ENCODE measurements at regions not wholly inside any gene's neighbourhood (a gene's known extent, or its start where the extent isn't known, plus 50 kb on each side); places are given as distances from the start of the nearest gene placed in this dataset.

GRCh38 chr6:102204351-102204750 is 810.8 kb downstream of the GRIK2 start:
- TF ChIP-seq POLR2AphosphoS5 (IDR thresholded peaks at IDR 0.05; ENCODE audit: low read length) (no peak), CEBPB (IDR thresholded peaks at IDR 0.05; ENCODE audit: borderline replicate concordance in 1 of 2, low read depth in 2 of 2, low read length in 2 of 2) (no peak), ZNF24 (IDR thresholded peaks at IDR 0.05) (no peak), CTCF (IDR thresholded peaks at IDR 0.05 in 2 of 3, conservative IDR thresholded peaks at IDR 0.05 in 1 of 3; ENCODE audit: control insufficient read depth in 2 of 3, extremely low read depth in 1 of 3, insufficient read depth in 1 of 3, low read depth in 3 of 3, low read length in 3 of 3) (no peak), ESRRA (IDR thresholded peaks at IDR 0.05; ENCODE audit: low read length) (no peak), HDGF (IDR thresholded peaks at IDR 0.05) (no peak), RELA (IDR thresholded peaks at IDR 0.05; ENCODE audit: borderline replicate concordance, partially characterized antibody) (no peak), NR2C2 (IDR thresholded peaks at IDR 0.05; ENCODE audit: borderline replicate concordance, control insufficient read depth, insufficient read length, low read depth) (no peak), EP300 (IDR thresholded peaks at IDR 0.05; ENCODE audit: borderline replicate concordance in 1 of 2, control insufficient read depth in 1 of 2, low read depth in 2 of 2, low read length in 2 of 2) (no peak), MYC (IDR thresholded peaks at IDR 0.05; ENCODE audit: insufficient read depth, insufficient read length, insufficient replicate concordance, low read length, severe bottlenecking) (no peak)
